Activated T-cell treated with anti-CD3 and anti-CD28 coated beads, Interleukin-2, amount 50 U/mL, for 72 hours (primary cell): ENCODE measurements at regions not wholly inside any gene's neighbourhood (a gene's known extent, or its start where the extent isn't known, plus 50 kb on each side); places are given as distances from the start of the nearest gene placed in this dataset.

Source experiments
- ATAC-seq, 2 donors: fragments of 150-1000 bp; cut with Tn5 transposase; replicated peaks in 1 of 2; 2 replicates each; pipeline ENCODE4 v1.10.0; 2021; ENCODE audit warnings: moderate library complexity in 2 of 2, mild to moderate bottlenecking in 1 of 2
- DNase-seq, 2 donors: peaks; one replicate each; pipeline ENCODE4 v3.0.0; 2021 to 2022; ENCODE audit warnings: mixed read lengths in 1 of 2
- H3K27ac Mint-ChIP-seq: one replicate; pipeline ENCODE4 v1.8.0; 2022; ENCODE audit warnings: mild to moderate bottlenecking, moderate library complexity, mixed read lengths
- H3K27me3 Mint-ChIP-seq: one replicate; pipeline ENCODE4 v1.8.0; 2022; ENCODE audit warnings: low read depth, mixed read lengths
- H3K36me3 Mint-ChIP-seq, 2 donors: one replicate each; pipeline ENCODE4 v1.8.0; 2022; ENCODE audit warnings: mixed read lengths in 2 of 2, mild to moderate bottlenecking in 1 of 2; ENCODE audit not compliant: insufficient read depth in 2 of 2
- H3K4me1 Mint-ChIP-seq: one replicate; pipeline ENCODE4 v1.8.0; 2022; ENCODE audit warnings: low read depth, mixed read lengths
- H3K4me3 Mint-ChIP-seq, 2 donors: one replicate each; pipeline ENCODE4 v1.8.0; 2022; ENCODE audit warnings: mild to moderate bottlenecking in 2 of 2, mixed read lengths in 2 of 2, moderate library complexity in 2 of 2
- H3K9me3 Mint-ChIP-seq, 2 donors: one replicate each; pipeline ENCODE4 v1.8.0; 2022; ENCODE audit warnings: mixed read lengths in 2 of 2

- Mint-ChIP-seq H3K36me3 (no peaks in the 10 kb centered on the region), H3K4me1 (no peaks in the 10 kb centered on the region), H3K9me3 (peaks cover 1 to 2% of the 10 kb centered on the region in 2 donors), H3K4me3 (no peak overlapping the region), H3K27me3 (no peaks in the 10 kb centered on the region), H3K27ac (no peak overlapping the region)
- DNase-seq (no peak), ATAC-seq (no peak)
Observed at GRCh38 chr7:19410106-19410505, 264.9 kb upstream of the FERD3L start.

GRCh38 chr7:19408706-19409220 is 263.5 kb upstream of the FERD3L start:
- H3K4me3 Mint-ChIP-seq: no peak overlapping the region
- H3K27ac Mint-ChIP-seq: no peak overlapping the region
- H3K27me3 Mint-ChIP-seq: no peaks in the 10 kb centered on the region
- ATAC-seq: no peak
- peaks cover 1 to 4% of the 10 kb centered on the region in 2 donors for H3K9me3 Mint-ChIP-seq
- no peaks in the 10 kb centered on the region for H3K36me3 Mint-ChIP-seq
- no peak for DNase-seq
- no peaks in the 10 kb centered on the region for H3K4me1 Mint-ChIP-seq

- Mint-ChIP-seq H3K9me3 (peaks cover 1 to 4% of the 10 kb centered on the region in 2 donors), H3K27me3 (no peaks in the 10 kb centered on the region), H3K4me3 (no peak overlapping the region), H3K27ac (no peak overlapping the region), H3K36me3 (no peaks in the 10 kb centered on the region), H3K4me1 (no peaks in the 10 kb centered on the region)
- ATAC-seq (no peak), DNase-seq (no peak)
Observed at GRCh38 chr7:19407270-19407669, 262.0 kb upstream of the FERD3L start.

GRCh38 chr7:19405541-19405940 is 260.3 kb upstream of the FERD3L start:
- DNase-seq: no peak
- Mint-ChIP-seq H3K36me3 (no peaks in the 10 kb centered on the region), H3K9me3 (peaks cover 1% of the 10 kb centered on the region in 2 donors), H3K4me1 (no peaks in the 10 kb centered on the region), H3K27ac (no peak overlapping the region), H3K27me3 (no peaks in the 10 kb centered on the region), H3K4me3 (no peak overlapping the region)
- ATAC-seq: no peak

GRCh38 chr7:19404912-19405329 is 259.7 kb upstream of the FERD3L start:
- ATAC-seq: no peak
- Mint-ChIP-seq H3K4me1 (no peaks in the 10 kb centered on the region), H3K27ac (no peak overlapping the region), H3K4me3 (no peak overlapping the region), H3K27me3 (no peaks in the 10 kb centered on the region), H3K36me3 (no peaks in the 10 kb centered on the region), H3K9me3 (peaks cover 1% of the 10 kb centered on the region in 2 donors)
- no peak for DNase-seq

GRCh38 chr7:19403691-19404090 is 258.5 kb upstream of the FERD3L start:
- Mint-ChIP-seq H3K9me3 (peaks cover 1% of the 10 kb centered on the region in 2 donors), H3K4me1 (no peaks in the 10 kb centered on the region), H3K27me3 (no peaks in the 10 kb centered on the region), H3K36me3 (no peaks in the 10 kb centered on the region), H3K4me3 (no peak overlapping the region), H3K27ac (no peak overlapping the region)
- DNase-seq (no peak), ATAC-seq (no peak)

GRCh38 chr7:19401461-19401860 is 256.2 kb upstream of the FERD3L start:
- Mint-ChIP-seq H3K4me3 (no peak overlapping the region), H3K9me3 (peaks cover 1% of the 10 kb centered on the region in 2 donors), H3K4me1 (no peaks in the 10 kb centered on the region), H3K36me3 (no peaks in the 10 kb centered on the region), H3K27ac (no peak overlapping the region), H3K27me3 (no peaks in the 10 kb centered on the region)
- DNase-seq: no peak
- ATAC-seq: no peak

- no peaks in the 10 kb centered on the region for H3K4me1 Mint-ChIP-seq
- no peak for DNase-seq
- H3K27ac Mint-ChIP-seq: no peak overlapping the region
- no peaks in the 10 kb centered on the region for H3K36me3 Mint-ChIP-seq
- H3K9me3 Mint-ChIP-seq: peaks cover 1% of the 10 kb centered on the region in 2 donors
- no peak for ATAC-seq
- H3K27me3 Mint-ChIP-seq: no peaks in the 10 kb centered on the region
- no peak overlapping the region for H3K4me3 Mint-ChIP-seq
Observed at GRCh38 chr7:19400758-19401254, 255.6 kb upstream of the FERD3L start.

GRCh38 chr7:19397911-19398310 is 252.7 kb upstream of the FERD3L start:
- Mint-ChIP-seq H3K36me3 (no peaks in the 10 kb centered on the region), H3K9me3 (no peaks in the 10 kb centered on the region), H3K27me3 (no peaks in the 10 kb centered on the region), H3K27ac (no peak overlapping the region), H3K4me3 (no peak overlapping the region), H3K4me1 (no peaks in the 10 kb centered on the region)
- DNase-seq: no peak
- ATAC-seq: no peak

- DNase-seq (no peak), ATAC-seq (no peak)
- Mint-ChIP-seq H3K36me3 (no peaks in the 10 kb centered on the region), H3K9me3 (peaks cover 3 to 4% of the 10 kb centered on the region in 2 donors), H3K27me3 (no peaks in the 10 kb centered on the region), H3K27ac (no peak overlapping the region), H3K4me3 (no peak overlapping the region), H3K4me1 (no peaks in the 10 kb centered on the region)
Observed at GRCh38 chr7:19392246-19392645, 247.0 kb upstream of the FERD3L start.

- DNase-seq: no peak
- Mint-ChIP-seq H3K27me3 (no peaks in the 10 kb centered on the region), H3K27ac (no peak overlapping the region), H3K4me1 (no peaks in the 10 kb centered on the region), H3K9me3 (peaks cover 3 to 4% of the 10 kb centered on the region in 2 donors), H3K36me3 (no peaks in the 10 kb centered on the region), H3K4me3 (no peak overlapping the region)
- no peak for ATAC-seq
Observed at GRCh38 chr7:19390795-19391194, 245.6 kb upstream of the FERD3L start.

GRCh38 chr7:19381321-19381720 is 236.1 kb upstream of the FERD3L start:
- no peaks in the 10 kb centered on the region for H3K27me3 Mint-ChIP-seq
- H3K36me3 Mint-ChIP-seq: no peaks in the 10 kb centered on the region
- no peaks in the 10 kb centered on the region for H3K4me1 Mint-ChIP-seq
- DNase-seq (no peak), ATAC-seq (no peak)
- no peak overlapping the region for H3K27ac Mint-ChIP-seq
- H3K9me3 Mint-ChIP-seq: peaks cover 3 to 9% of the 10 kb centered on the region in 2 donors
- H3K4me3 Mint-ChIP-seq: no peak overlapping the region

- DNase-seq: no peak
- Mint-ChIP-seq H3K27ac (no peak overlapping the region), H3K27me3 (no peaks in the 10 kb centered on the region), H3K4me3 (no peak overlapping the region), H3K36me3 (no peaks in the 10 kb centered on the region), H3K9me3 (peaks cover 3 to 9% of the 10 kb centered on the region in 2 donors), H3K4me1 (no peaks in the 10 kb centered on the region)
- ATAC-seq: no peak
Observed at GRCh38 chr7:19378345-19378714, 233.1 kb upstream of the FERD3L start.

- Mint-ChIP-seq H3K27me3 (no peaks in the 10 kb centered on the region), H3K36me3 (no peaks in the 10 kb centered on the region), H3K9me3 (peaks cover 3 to 7% of the 10 kb centered on the region in 2 donors), H3K4me3 (no peak overlapping the region), H3K27ac (no peak overlapping the region), H3K4me1 (no peaks in the 10 kb centered on the region)
- DNase-seq (no peak), ATAC-seq (no peak)
Observed at GRCh38 chr7:19377611-19378344, 232.6 kb upstream of the FERD3L start.
